ENCODE measurements at regions not wholly inside any gene's neighbourhood (a gene's known extent, or its start where the extent isn't known, plus 50 kb on each side); places are given as distances from the start of the nearest gene placed in this dataset.
"Not testable (repeated sequence)": the region's sequence is repeated elsewhere in the genome, so short reads cannot be mapped to it uniquely, and the experiment has no call there.

DNA sequence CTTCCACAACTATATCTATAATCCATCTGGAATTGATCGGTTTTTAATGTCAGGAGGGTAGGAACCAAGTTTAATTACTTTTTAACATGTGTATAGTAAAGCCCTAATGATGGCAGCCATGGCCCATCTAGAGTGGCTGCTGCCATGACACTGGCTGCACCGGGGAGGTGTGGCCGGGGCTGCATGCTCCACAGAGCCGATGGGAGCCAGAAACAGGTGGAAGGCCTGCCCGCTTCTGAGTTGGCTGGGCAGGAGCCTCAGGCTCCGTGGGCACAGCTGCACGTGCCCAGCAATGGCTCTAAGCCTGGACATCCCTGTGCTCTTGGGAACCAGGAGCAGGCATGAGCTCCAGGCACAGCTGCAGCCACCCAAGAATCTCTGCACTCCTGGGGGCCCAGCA, 73.0 kb downstream of the GBP6 start:
- Mint-ChIP-seq H3K27ac (no peak overlapping the region), H3K9me3 (peaks cover 14% of the 10 kb centered on the region), H3K36me3 (ENCODE audit: low read depth) (no peaks in the 10 kb centered on the region), H3K27me3 (ENCODE audit: low read depth) (peaks cover 4% of the 10 kb centered on the region), H3K4me1 (no peaks in the 10 kb centered on the region), H3K4me3 (no peak overlapping the region)
- TF ChIP-seq, protein P1, sequence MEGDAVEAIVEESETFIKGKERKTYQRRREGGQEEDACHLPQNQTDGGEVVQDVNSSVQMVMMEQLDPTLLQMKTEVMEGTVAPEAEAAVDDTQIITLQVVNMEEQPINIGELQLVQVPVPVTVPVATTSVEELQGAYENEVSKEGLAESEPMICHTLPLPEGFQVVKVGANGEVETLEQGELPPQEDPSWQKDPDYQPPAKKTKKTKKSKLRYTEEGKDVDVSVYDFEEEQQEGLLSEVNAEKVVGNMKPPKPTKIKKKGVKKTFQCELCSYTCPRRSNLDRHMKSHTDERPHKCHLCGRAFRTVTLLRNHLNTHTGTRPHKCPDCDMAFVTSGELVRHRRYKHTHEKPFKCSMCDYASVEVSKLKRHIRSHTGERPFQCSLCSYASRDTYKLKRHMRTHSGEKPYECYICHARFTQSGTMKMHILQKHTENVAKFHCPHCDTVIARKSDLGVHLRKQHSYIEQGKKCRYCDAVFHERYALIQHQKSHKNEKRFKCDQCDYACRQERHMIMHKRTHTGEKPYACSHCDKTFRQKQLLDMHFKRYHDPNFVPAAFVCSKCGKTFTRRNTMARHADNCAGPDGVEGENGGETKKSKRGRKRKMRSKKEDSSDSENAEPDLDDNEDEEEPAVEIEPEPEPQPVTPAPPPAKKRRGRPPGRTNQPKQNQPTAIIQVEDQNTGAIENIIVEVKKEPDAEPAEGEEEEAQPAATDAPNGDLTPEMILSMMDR (IDR thresholded peaks at IDR 0.05; ENCODE audit: unreplicated experiment in 3 of 3) = no peak

DNA sequence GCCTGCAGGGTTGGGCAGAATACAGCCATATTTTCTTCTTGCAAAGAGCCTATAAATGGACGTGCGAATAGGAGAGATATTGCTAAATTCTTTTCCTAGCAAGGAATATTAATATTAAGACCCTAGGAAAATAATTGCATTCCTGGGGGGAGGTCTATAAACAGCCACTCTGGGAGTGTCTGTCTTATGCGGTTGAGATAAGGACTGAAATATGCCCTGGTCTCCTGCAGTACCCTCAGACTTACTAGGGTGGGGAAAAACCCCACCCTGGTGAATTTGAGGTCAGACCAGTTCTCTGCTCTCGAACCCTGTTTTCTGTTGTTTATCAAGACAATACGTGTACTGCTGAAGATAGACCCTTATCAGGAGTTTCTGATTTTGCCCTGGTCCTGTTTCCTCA, 74.4 kb downstream of the GBP6 start:
- not testable (repeated sequence) for H3K36me3 Mint-ChIP-seq (ENCODE audit: low read depth); H3K4me1 Mint-ChIP-seq; H3K4me3 Mint-ChIP-seq; H3K27ac Mint-ChIP-seq; H3K27me3 Mint-ChIP-seq (ENCODE audit: low read depth)
- H3K9me3 Mint-ChIP-seq = peaks cover 15% of the 10 kb centered on the region

DNA sequence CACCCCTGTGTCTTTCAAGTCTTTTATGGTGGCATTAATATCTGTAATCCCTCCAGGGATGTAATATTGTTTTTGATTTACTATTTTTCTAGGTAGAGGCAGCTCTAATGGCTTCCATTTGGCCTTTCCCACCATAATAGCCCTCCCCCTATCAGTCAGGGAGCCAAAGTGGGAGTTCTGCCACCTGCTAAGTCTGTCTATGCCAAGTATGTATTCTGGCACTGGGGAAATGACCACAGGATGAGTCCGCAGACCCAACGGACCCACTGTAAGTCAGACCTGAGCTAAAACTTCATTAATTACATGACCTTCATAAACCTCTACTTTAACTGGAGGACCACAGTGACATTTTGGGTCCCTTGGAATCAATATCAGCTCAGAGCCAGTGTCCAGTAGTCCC, 77.1 kb downstream of the GBP6 start:
- Mint-ChIP-seq H3K27me3 (ENCODE audit: low read depth) (peaks cover 4% of the 10 kb centered on the region), H3K4me3 (no peak overlapping the region), H3K4me1 (no peaks in the 10 kb centered on the region), H3K27ac (no peak overlapping the region), H3K36me3 (ENCODE audit: low read depth) (no peaks in the 10 kb centered on the region), H3K9me3 (peaks cover 17% of the 10 kb centered on the region)
- TF ChIP-seq, protein P1 (IDR thresholded peaks at IDR 0.05; ENCODE audit: unreplicated experiment in 3 of 3) = no peak

DNA sequence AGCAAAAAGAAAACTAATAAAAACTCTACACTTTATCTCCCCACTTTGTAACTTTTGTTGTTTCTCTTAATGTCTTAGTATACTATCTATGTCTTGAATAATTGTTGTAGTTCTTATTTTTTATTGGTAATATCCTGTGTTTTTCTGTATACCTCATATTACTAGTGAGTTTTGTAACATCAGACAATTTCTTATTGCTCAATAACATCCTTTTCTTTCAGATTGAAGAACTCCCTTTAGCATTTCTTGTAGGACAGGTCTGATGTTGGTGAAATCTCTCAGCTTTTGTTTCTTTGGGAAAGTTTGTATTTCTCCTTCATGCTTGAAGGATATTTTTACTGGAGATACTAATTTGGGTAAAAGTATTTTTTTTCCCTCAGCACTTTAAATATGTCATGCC, 79.8 kb upstream of the LRRC8B start:
- Mint-ChIP-seq H3K27me3 (ENCODE audit: low read depth) (peaks cover 5% of the 10 kb centered on the region), H3K36me3 (ENCODE audit: low read depth) (no peaks in the 10 kb centered on the region), H3K4me3 (no peak overlapping the region), H3K9me3 (peaks cover 7% of the 10 kb centered on the region), H3K4me1 (no peaks in the 10 kb centered on the region), H3K27ac (no peak overlapping the region)
- TF ChIP-seq, protein P1 (IDR thresholded peaks at IDR 0.05; ENCODE audit: unreplicated experiment in 3 of 3) = no peak

DNA sequence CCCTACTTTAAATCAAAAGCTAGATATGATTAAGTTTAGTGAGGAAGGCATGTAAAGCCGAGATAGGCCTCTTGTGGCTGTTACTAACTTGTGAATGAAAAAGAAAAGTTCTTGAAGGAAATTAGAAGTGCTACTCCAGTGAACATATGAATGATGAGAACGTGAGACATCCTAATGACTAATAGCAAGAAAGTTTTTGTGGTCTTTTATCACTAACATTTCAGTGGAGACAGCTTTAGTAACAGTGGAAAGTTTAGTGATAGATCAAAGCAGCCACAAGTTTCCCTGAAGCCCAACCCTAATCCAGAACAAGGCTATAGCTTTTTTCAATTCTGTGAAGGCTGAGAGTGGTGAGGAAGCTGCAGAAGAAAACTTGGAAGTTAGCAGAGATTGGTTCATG, 73.6 kb upstream of the LRRC8B start:
- Mint-ChIP-seq H3K4me1 (no peaks in the 10 kb centered on the region), H3K36me3 (ENCODE audit: low read depth) (no peaks in the 10 kb centered on the region)

DNA sequence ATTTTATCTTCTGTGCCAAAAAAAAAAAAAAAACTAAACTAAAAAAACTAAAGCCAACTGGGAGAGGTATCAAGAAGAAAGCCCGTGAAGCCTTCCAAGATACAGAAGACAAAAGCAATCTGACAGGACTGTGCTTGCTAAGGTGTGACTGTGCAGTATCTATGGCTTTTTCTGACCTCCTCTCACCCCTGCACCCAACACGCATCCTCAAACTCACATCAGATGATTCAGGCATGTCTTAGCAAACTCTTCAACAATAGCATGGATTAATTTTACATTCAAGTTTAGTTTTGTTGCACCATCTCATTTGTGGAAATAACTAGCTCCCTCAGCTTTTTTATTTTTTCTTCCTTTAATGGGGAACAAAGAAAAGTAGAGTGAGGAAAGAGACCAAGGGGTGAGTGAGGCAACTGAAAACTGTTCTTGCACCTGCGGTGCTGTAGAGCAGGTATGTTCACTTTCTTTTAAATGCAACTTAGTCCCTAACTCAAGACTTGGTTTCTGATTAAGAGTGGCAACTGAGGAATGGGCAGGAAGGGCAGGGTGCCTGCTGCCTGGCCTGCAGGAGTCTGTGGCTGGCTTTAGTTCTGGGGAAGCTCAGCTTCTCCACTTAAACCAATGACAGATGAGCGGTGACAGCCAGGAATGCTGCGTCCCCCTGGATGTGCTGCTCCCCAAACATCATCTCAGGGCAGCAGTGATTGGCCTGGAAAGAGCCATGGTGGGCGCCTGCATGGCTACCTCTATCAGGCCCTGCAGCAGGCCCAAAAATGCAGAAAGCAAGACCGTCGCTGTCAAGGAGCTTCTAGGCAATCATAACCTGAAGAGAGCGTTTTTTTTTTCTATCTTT, 71.3 kb upstream of the LRRC8B start:
- Mint-ChIP-seq H3K4me1 (no peaks in the 10 kb centered on the region), H3K4me3 (no peak overlapping the region)

More for the DNA sequence above, 73.6 kb upstream of the LRRC8B start:
- TF ChIP-seq, protein P1 (IDR thresholded peaks at IDR 0.05; ENCODE audit: unreplicated experiment in 3 of 3) = no peak
- no peaks in the 10 kb centered on the region for H3K9me3 Mint-ChIP-seq
- no peak overlapping the region for H3K27ac Mint-ChIP-seq
- H3K27me3 Mint-ChIP-seq (ENCODE audit: low read depth) = peaks cover 4% of the 10 kb centered on the region
- H3K4me3 Mint-ChIP-seq = no peak overlapping the region

More for the DNA sequence above, 71.3 kb upstream of the LRRC8B start:
- Mint-ChIP-seq H3K36me3 (ENCODE audit: low read depth) (no peaks in the 10 kb centered on the region), H3K27me3 (ENCODE audit: low read depth) (no peaks in the 10 kb centered on the region), H3K27ac (no peak overlapping the region), H3K9me3 (no peaks in the 10 kb centered on the region)
- TF ChIP-seq, protein P1 (IDR thresholded peaks at IDR 0.05; ENCODE audit: unreplicated experiment in 3 of 3) = no peak
